ENCODE measurements at regions not wholly inside any gene's neighbourhood (a gene's known extent, or its start where the extent isn't known, plus 50 kb on each side); places are given as distances from the start of the nearest gene placed in this dataset.

- Histone ChIP-seq H3K9me3 (ENCODE audit: control insufficient read depth, low read depth, low read length) (no peaks in the 10 kb centered on the region), H3K9ac (ENCODE audit: control insufficient read depth, extremely low read depth, insufficient read depth, low read length) (no peak overlapping the region), H3K4me1 (ENCODE audit: control insufficient read depth, extremely low read depth, insufficient read depth, low read length) (no peaks in the 10 kb centered on the region), H4K20me1 (ENCODE audit: control insufficient read depth, extremely low read depth, insufficient read depth, low read length) (no peaks in the 10 kb centered on the region), H2AFZ (ENCODE audit: control insufficient read depth, low read length) (no peak overlapping the region), H3K4me2 (ENCODE audit: control insufficient read depth, extremely low read depth, insufficient read depth, low read depth, low read length) (no peak overlapping the region), H3K79me2 (ENCODE audit: control insufficient read depth, insufficient read depth, low read length) (no peaks in the 10 kb centered on the region), H3K36me3 (ENCODE audit: control insufficient read depth in 2 of 2, extremely low read depth in 1 of 2, insufficient read depth in 2 of 2, low read length in 2 of 2) (no peaks in the 10 kb centered on the region), H3K27me3 (ENCODE audit: control insufficient read depth, extremely low read depth, insufficient read depth, low read length) (no peaks in the 10 kb centered on the region), H3K27ac (ENCODE audit: control insufficient read depth, insufficient read depth, low read length) (no peak overlapping the region), H3K4me3 (ENCODE audit: control insufficient read depth in 2 of 3, extremely low read depth in 1 of 3, insufficient read depth in 2 of 3, low read depth in 1 of 3, low read length in 3 of 3) (no peak overlapping the region), H3K9me1 (ENCODE audit: control insufficient read depth, extremely low read depth, insufficient read depth, low read length) (no peaks in the 10 kb centered on the region)
- FAIRE-seq (peak; percentile 44), DNase-seq (ENCODE audit: low read depth, low spot score) (no peak)
- TF ChIP-seq, protein P1, sequence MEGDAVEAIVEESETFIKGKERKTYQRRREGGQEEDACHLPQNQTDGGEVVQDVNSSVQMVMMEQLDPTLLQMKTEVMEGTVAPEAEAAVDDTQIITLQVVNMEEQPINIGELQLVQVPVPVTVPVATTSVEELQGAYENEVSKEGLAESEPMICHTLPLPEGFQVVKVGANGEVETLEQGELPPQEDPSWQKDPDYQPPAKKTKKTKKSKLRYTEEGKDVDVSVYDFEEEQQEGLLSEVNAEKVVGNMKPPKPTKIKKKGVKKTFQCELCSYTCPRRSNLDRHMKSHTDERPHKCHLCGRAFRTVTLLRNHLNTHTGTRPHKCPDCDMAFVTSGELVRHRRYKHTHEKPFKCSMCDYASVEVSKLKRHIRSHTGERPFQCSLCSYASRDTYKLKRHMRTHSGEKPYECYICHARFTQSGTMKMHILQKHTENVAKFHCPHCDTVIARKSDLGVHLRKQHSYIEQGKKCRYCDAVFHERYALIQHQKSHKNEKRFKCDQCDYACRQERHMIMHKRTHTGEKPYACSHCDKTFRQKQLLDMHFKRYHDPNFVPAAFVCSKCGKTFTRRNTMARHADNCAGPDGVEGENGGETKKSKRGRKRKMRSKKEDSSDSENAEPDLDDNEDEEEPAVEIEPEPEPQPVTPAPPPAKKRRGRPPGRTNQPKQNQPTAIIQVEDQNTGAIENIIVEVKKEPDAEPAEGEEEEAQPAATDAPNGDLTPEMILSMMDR (optimal IDR thresholded peaks at IDR 0.05 in 1 of 3, IDR thresholded peaks at IDR 0.05 in 1 of 3, conservative IDR thresholded peaks at IDR 0.05 in 1 of 3; ENCODE audit: extremely low read depth in 1 of 3, insufficient read depth in 2 of 3, low read length in 3 of 3): no peak
- no peak for TF ChIP-seq EZH2 (IDR thresholded peaks at IDR 0.05; ENCODE audit: low read length)
- dilution Hi-C loops (cut with MboI; ENCODE audit: extremely low pct_ligation_motif_present, low sequenced_read_pairs): no loop called here
Observed at GRCh38 chr12:67434671-67435370, 165.7 kb downstream of the CAND1 start.

GRCh38 chr12:67436230-67436629 lies 167.1 kb downstream of the CAND1 start:
- Histone ChIP-seq H3K36me3 (ENCODE audit: control insufficient read depth in 2 of 2, extremely low read depth in 1 of 2, insufficient read depth in 2 of 2, low read length in 2 of 2) (no peaks in the 10 kb centered on the region), H3K9me3 (ENCODE audit: control insufficient read depth, low read depth, low read length) (no peaks in the 10 kb centered on the region), H3K79me2 (ENCODE audit: control insufficient read depth, insufficient read depth, low read length) (no peaks in the 10 kb centered on the region), H2AFZ (ENCODE audit: control insufficient read depth, low read length) (no peak overlapping the region), H3K4me2 (ENCODE audit: control insufficient read depth, extremely low read depth, insufficient read depth, low read depth, low read length) (no peak overlapping the region), H3K27me3 (ENCODE audit: control insufficient read depth, extremely low read depth, insufficient read depth, low read length) (no peaks in the 10 kb centered on the region), H3K4me3 (ENCODE audit: control insufficient read depth in 2 of 3, extremely low read depth in 1 of 3, insufficient read depth in 2 of 3, low read depth in 1 of 3, low read length in 3 of 3) (no peak overlapping the region), H3K4me1 (ENCODE audit: control insufficient read depth, extremely low read depth, insufficient read depth, low read length) (no peaks in the 10 kb centered on the region), H3K27ac (ENCODE audit: control insufficient read depth, insufficient read depth, low read length) (no peak overlapping the region), H3K9ac (ENCODE audit: control insufficient read depth, extremely low read depth, insufficient read depth, low read length) (no peak overlapping the region), H3K9me1 (ENCODE audit: control insufficient read depth, extremely low read depth, insufficient read depth, low read length) (no peaks in the 10 kb centered on the region), H4K20me1 (ENCODE audit: control insufficient read depth, extremely low read depth, insufficient read depth, low read length) (no peaks in the 10 kb centered on the region)
- dilution Hi-C loops (cut with MboI; ENCODE audit: extremely low pct_ligation_motif_present, low sequenced_read_pairs): no loop called here
- no peak for TF ChIP-seq EZH2 (IDR thresholded peaks at IDR 0.05; ENCODE audit: low read length)
- TF ChIP-seq, protein P1 (optimal IDR thresholded peaks at IDR 0.05 in 1 of 3, IDR thresholded peaks at IDR 0.05 in 1 of 3, conservative IDR thresholded peaks at IDR 0.05 in 1 of 3; ENCODE audit: extremely low read depth in 1 of 3, insufficient read depth in 2 of 3, low read length in 3 of 3): no peak
- no peak for FAIRE-seq
- no peak for DNase-seq (ENCODE audit: low read depth, low spot score)

Measured in keratinocyte (primary cell).